ENCODE measurements at regions not wholly inside any gene's neighbourhood (a gene's known extent, or its start where the extent isn't known, plus 50 kb on each side); places are given as distances from the start of the nearest gene placed in this dataset.

GRCh38 chr6:126091466-126091865 is 105.1 kb downstream of the TRMT11 start:
- no peak for DNase-seq

GRCh38 chr6:126093108-126093507 is 106.8 kb downstream of the TRMT11 start:
- no peak for DNase-seq

- peak in 1 of 2 experiments; percentile 2 for DNase-seq
These were observed 108.1 kb downstream of the TRMT11 start for GRCh38 chr6:126094411-126094810.

GRCh38 chr6:126100386-126100785 is 114.0 kb downstream of the TRMT11 start:
- DNase-seq: no peak

GRCh38 chr6:126102358-126102757 is 116.0 kb downstream of the TRMT11 start:
- no peak for DNase-seq

GRCh38 chr6:126103993-126104392 is 117.7 kb downstream of the TRMT11 start:
- DNase-seq: no peak

- no peak for DNase-seq
These were observed 121.3 kb downstream of the TRMT11 start for GRCh38 chr6:126107475-126108166.

GRCh38 chr6:126110512-126111270 is 124.4 kb downstream of the TRMT11 start:
- DNase-seq: no peak

- no peak for DNase-seq
These were observed 125.0 kb downstream of the TRMT11 start for GRCh38 chr6:126111327-126111726.

- DNase-seq: no peak
These were observed 125.9 kb downstream of the TRMT11 start for GRCh38 chr6:126112171-126112632.

- DNase-seq: no peak
These were observed 126.9 kb downstream of the TRMT11 start for GRCh38 chr6:126113261-126113660.

- no peak for DNase-seq
These were observed 130.9 kb downstream of the TRMT11 start for GRCh38 chr6:126117251-126117650.

- no peak for DNase-seq
These were observed 131.9 kb downstream of the TRMT11 start for GRCh38 chr6:126118058-126118755.

GRCh38 chr6:126118936-126119335 is 132.6 kb downstream of the TRMT11 start:
- DNase-seq: no peak

GRCh38 chr6:126123226-126123625 is 136.9 kb downstream of the TRMT11 start:
- DNase-seq: no peak

GRCh38 chr6:126127659-126128058 is 141.3 kb downstream of the TRMT11 start:
- no peak for DNase-seq

- DNase-seq: no peak
These were observed 144.9 kb downstream of the TRMT11 start for GRCh38 chr6:126131246-126131645.

- DNase-seq: no peak
These were observed 147.6 kb downstream of the TRMT11 start for GRCh38 chr6:126133984-126134383.

- no peak for DNase-seq
These were observed 148.2 kb downstream of the TRMT11 start for GRCh38 chr6:126134491-126134890.

GRCh38 chr6:126140015-126140414 is 153.7 kb downstream of the TRMT11 start:
- DNase-seq: no peak

- no peak for DNase-seq
These were observed 157.5 kb downstream of the TRMT11 start for GRCh38 chr6:126143761-126144251.

- DNase-seq: no peak
These were observed 159.0 kb downstream of the TRMT11 start for GRCh38 chr6:126145351-126145750.

- DNase-seq: no peak
These were observed 161.0 kb downstream of the TRMT11 start for GRCh38 chr6:126147291-126147815.
